Naive thymus-derived CD8-positive, alpha-beta T cell (primary cell): ENCODE measurements at regions not wholly inside any gene's neighbourhood (a gene's known extent, or its start where the extent isn't known, plus 50 kb on each side); places are given as distances from the start of the nearest gene placed in this dataset.

Experiments used
- ATAC-seq, 2 donors: fragments of 150-1000 bp; cut with Tn5 transposase in 1 of 2; sonication (Bioruptor Pico), chemical (Tn5 transposase) in 1 of 2; 1 replicate in 1 of 2; 2 replicates in 1 of 2; pipeline ENCODE4 v1.10.0; 2021; ENCODE audit warnings: mild to moderate bottlenecking in 2 of 2, moderate library complexity in 2 of 2
- POLR2A ChIA-PET: fragments of 350-600 bp; sonication (Branson Sonifier 250); formaldehyde crosslinking; loops from one replicate; lab custom pipeline; 2021; ENCODE audit warnings: antibody characterized with exemption; lab: Charles Lee
- DNase-seq, 10 donors: peaks; one replicate each; pipeline versions ENCODE4 v3.0.0 to v3.0.0-alpha.2; 2020 to 2022
- H3K27ac Mint-ChIP-seq, 10 donors: one replicate each; pipeline ENCODE4 v1.8.0; 2020 to 2022; ENCODE audit warnings: mild to moderate bottlenecking in 10 of 10, mixed read lengths in 10 of 10, moderate library complexity in 4 of 10, inconsistent platforms in 1 of 10
- H3K27me3 Mint-ChIP-seq, 5 donors: one replicate each; pipeline ENCODE4 v1.8.0; 2021 to 2022; ENCODE audit warnings: mixed read lengths in 5 of 5
- H3K36me3 Mint-ChIP-seq, 3 donors: one replicate each; pipeline ENCODE4 v1.8.0; 2020 to 2022; ENCODE audit warnings: mixed read lengths in 3 of 3, mild to moderate bottlenecking in 2 of 3, inconsistent platforms in 1 of 3
- H3K4me1 Mint-ChIP-seq, 4 donors: one replicate each; pipeline ENCODE4 v1.8.0; 2021 to 2022; ENCODE audit warnings: mixed read lengths in 4 of 4
- H3K4me3 Mint-ChIP-seq, 10 donors: one replicate each; pipeline ENCODE4 v1.8.0; 2020 to 2022; ENCODE audit warnings: mild to moderate bottlenecking in 10 of 10, mixed read lengths in 10 of 10, moderate library complexity in 6 of 10, inconsistent platforms in 1 of 10
- H3K9me3 Mint-ChIP-seq, 9 donors: one replicate each; pipeline ENCODE4 v1.8.0; 2020 to 2022; ENCODE audit warnings: mixed read lengths in 9 of 9, mild to moderate bottlenecking in 3 of 9, inconsistent platforms in 1 of 9, moderate library complexity in 1 of 9

- H3K4me3 Mint-ChIP-seq = no peak overlapping the region
- POLR2A ChIA-PET = no interaction called here
- H3K4me1 Mint-ChIP-seq = peaks cover 24 to 65% (median 39%) of the 10 kb centered on the region in 4 donors
- ATAC-seq = no peak
- DNase-seq = no peak
- H3K27me3 Mint-ChIP-seq = no peaks in the 10 kb centered on the region
- H3K9me3 Mint-ChIP-seq = peaks cover 0 to 11% (median 0%) of the 10 kb centered on the region in 9 donors
- peaks cover 16 to 27% (median 24%) of the 10 kb centered on the region in 3 donors for H3K36me3 Mint-ChIP-seq
- peak overlapping the region in 1 of 10 donors; percentile 3 for H3K27ac Mint-ChIP-seq
Observed at GRCh38 chr6:144599615-144600014, 314.5 kb downstream of the UTRN start.

GRCh38 chr6:144601221-144601620 is 316.1 kb downstream of the UTRN start:
- peaks cover 0 to 11% (median 0%) of the 10 kb centered on the region in 9 donors for H3K9me3 Mint-ChIP-seq
- POLR2A ChIA-PET = no interaction called here
- ATAC-seq (no peak), DNase-seq (no peak)
- H3K36me3 Mint-ChIP-seq = peaks cover 19 to 28% (median 24%) of the 10 kb centered on the region in 3 donors
- peak overlapping the region in 4 of 10 donors; percentile 3 to 12 (median 6) for H3K4me3 Mint-ChIP-seq
- H3K27ac Mint-ChIP-seq = peak overlapping the region in 2 of 10 donors; percentile 5 to 8
- peaks cover 20 to 62% (median 36%) of the 10 kb centered on the region in 4 donors for H3K4me1 Mint-ChIP-seq
- no peaks in the 10 kb centered on the region for H3K27me3 Mint-ChIP-seq

DNA sequence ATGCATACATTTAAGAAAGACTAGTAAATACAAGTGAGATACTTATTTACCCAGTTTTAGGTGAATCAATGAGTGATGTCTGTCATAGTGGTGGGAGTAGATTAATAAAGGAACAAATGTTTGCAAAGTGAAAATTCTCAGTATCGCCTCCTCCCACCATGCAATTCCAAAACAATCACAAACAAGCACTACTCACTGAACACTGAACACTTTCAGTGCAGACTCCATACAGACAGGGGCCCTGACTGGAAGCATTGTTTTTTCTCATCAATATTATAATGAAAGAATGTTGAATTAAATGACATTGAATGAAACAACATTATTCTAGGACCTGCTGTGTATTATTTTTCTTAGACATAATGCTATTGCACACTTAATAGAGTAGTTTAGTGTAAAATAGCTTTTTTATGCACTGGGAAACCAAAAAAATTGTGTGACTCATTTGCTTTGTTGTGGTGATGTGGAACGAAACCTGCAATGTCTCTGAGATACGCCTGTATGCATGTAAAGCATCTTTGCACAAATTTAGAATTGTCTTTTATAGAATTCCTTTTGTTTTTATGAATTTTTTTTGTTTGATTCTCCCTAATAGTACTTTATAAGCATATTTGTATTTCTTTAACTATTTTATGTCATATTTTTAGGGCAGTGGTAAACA is 317.5 kb downstream of the UTRN start:
- H3K4me1 Mint-ChIP-seq = peaks cover 23 to 71% (median 46%) of the 10 kb centered on the region in 4 donors
- H3K4me3 Mint-ChIP-seq = peak overlapping the region in 5 of 10 donors; percentile 20 to 47 (median 24)
- H3K9me3 Mint-ChIP-seq = peaks cover 0 to 11% (median 0%) of the 10 kb centered on the region in 9 donors
- no peak overlapping the region for H3K27ac Mint-ChIP-seq
- no peaks in the 10 kb centered on the region for H3K27me3 Mint-ChIP-seq
- peak; percentile 65 to 66 for ATAC-seq
- POLR2A ChIA-PET = no interaction called here
- DNase-seq = peak in 3 of 10 donors; percentile 6 to 39 (median 15)
- peaks cover 24 to 35% (median 25%) of the 10 kb centered on the region in 3 donors for H3K36me3 Mint-ChIP-seq

DNA sequence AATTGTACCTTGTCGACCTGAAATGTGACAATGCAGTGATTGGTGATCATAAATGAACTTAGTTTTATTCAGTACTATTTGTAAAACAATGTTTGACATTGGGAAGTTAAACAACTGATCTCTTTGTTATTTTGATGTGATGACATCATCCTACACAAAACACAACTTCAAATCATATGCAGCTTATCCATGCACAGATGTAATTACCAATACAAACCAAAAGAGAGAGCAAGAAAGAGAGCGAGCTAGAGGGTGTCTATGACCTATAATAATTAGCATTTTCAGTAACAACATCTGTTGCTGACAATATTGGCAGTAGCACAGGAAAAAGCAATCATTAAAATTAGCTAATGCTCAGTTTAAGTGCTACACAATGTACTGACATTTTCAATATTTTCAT is 320.9 kb downstream of the UTRN start:
- no peak for DNase-seq
- Mint-ChIP-seq H3K27ac (no peak overlapping the region), H3K36me3 (peaks cover 7 to 29% (median 20%) of the 10 kb centered on the region in 3 donors), H3K4me3 (no peak overlapping the region), H3K27me3 (no peaks in the 10 kb centered on the region), H3K9me3 (peaks cover 0 to 4% (median 0%) of the 10 kb centered on the region in 9 donors), H3K4me1 (peaks cover 26 to 74% (median 53%) of the 10 kb centered on the region in 4 donors)
- ATAC-seq = no peak
- POLR2A ChIA-PET = no interaction called here

DNA sequence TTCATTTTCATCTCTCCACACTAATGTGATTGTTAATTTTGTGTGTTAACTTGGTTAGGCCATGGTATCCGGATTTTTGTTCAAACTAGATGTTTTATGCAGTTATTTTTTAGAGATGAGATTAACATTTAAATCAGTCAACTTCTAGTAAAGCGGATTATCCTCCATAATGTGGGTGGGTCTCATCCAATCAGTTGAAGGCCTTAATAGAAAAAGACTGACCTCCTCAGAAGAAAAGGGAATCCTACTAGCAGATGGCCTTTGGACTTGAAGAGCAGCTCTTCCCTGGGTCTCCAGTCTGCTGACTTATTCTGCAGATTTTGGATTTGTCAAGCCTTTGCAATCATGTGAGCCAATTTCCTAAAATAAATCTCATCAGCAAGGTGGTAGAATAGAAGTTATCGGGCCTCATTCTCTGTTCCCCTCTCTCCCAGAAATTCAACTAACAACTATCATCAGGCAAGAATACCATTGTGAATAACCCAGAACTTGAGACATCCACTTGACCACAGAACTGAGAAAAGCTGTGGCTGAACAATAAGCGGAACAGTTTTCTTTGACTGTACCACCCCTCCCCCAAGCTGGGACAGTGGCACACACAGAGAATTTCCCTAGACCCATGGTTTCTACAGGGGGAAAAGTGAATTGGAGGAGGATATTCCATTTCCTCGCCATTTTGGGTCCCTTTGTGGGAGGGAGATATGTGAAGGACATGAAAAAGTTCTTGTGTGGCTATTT is 323.0 kb downstream of the UTRN start:
- peak overlapping the region in 5 of 10 donors; percentile 0 to 40 (median 28) for H3K4me3 Mint-ChIP-seq
- peaks cover 16 to 53% (median 39%) of the 10 kb centered on the region in 4 donors for H3K4me1 Mint-ChIP-seq
- DNase-seq (no peak), ATAC-seq (no peak)
- H3K27ac Mint-ChIP-seq = peak overlapping the region in 1 of 10 donors; percentile 42
- peaks cover 0 to 4% (median 0%) of the 10 kb centered on the region in 9 donors for H3K9me3 Mint-ChIP-seq
- H3K36me3 Mint-ChIP-seq = peaks cover 0 to 23% (median 17%) of the 10 kb centered on the region in 3 donors
- H3K27me3 Mint-ChIP-seq = no peaks in the 10 kb centered on the region
- POLR2A ChIA-PET = no interaction called here

DNA sequence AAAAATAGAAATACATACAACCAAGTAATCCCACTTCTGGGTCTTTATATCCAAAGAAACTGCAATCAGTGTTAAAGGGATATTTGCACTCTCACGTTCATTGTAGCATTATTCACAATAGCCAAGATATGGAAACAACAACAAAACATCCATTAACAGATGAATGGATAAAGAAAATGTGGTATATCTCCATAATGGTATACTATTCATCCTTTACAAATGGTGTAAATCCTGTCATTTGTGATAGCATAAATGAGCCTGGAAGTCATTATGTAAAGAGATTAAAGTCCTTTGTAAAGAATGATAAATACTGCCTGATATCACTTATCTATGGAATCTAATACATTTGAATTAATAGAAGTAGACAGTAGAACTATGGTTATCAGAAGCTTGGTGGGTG is 327.7 kb downstream of the UTRN start:
- no peak for DNase-seq
- Mint-ChIP-seq H3K9me3 (peaks cover 0 to 4% (median 0%) of the 10 kb centered on the region in 9 donors), H3K4me3 (no peak overlapping the region), H3K27ac (peak overlapping the region in 1 of 10 donors; percentile 20), H3K36me3 (peaks cover 0 to 14% (median 10%) of the 10 kb centered on the region in 3 donors), H3K4me1 (peaks cover 13 to 32% (median 32%) of the 10 kb centered on the region in 4 donors), H3K27me3 (no peaks in the 10 kb centered on the region)
- ATAC-seq = no peak
- POLR2A ChIA-PET = no interaction called here

GRCh38 chr6:144613859-144614258 is 328.7 kb downstream of the UTRN start:
- ATAC-seq = no peak
- no peak for DNase-seq
- Mint-ChIP-seq H3K4me1 (peaks cover 9 to 22% (median 21%) of the 10 kb centered on the region in 4 donors), H3K4me3 (no peak overlapping the region), H3K27ac (no peak overlapping the region), H3K9me3 (peaks cover 0 to under 1% (median 0%) of the 10 kb centered on the region in 9 donors), H3K27me3 (no peaks in the 10 kb centered on the region), H3K36me3 (peaks cover 0 to 9% (median 4%) of the 10 kb centered on the region in 3 donors)
- POLR2A ChIA-PET = no interaction called here

GRCh38 chr6:144615870-144616269 is 330.7 kb downstream of the UTRN start:
- Mint-ChIP-seq H3K27ac (peak overlapping the region in 4 of 10 donors; percentile 17 to 66 (median 36)), H3K9me3 (no peaks in the 10 kb centered on the region), H3K36me3 (peaks cover 0 to 4% (median 4%) of the 10 kb centered on the region in 3 donors), H3K4me3 (no peak overlapping the region), H3K4me1 (peaks cover 9 to 30% (median 22%) of the 10 kb centered on the region in 4 donors), H3K27me3 (no peaks in the 10 kb centered on the region)
- POLR2A ChIA-PET = no interaction called here
- ATAC-seq = no peak
- no peak for DNase-seq

- no peak overlapping the region for H3K4me3 Mint-ChIP-seq
- no peaks in the 10 kb centered on the region for H3K9me3 Mint-ChIP-seq
- POLR2A ChIA-PET = no interaction called here
- peaks cover 0 to 4% (median 4%) of the 10 kb centered on the region in 3 donors for H3K36me3 Mint-ChIP-seq
- DNase-seq (no peak), ATAC-seq (no peak)
- H3K4me1 Mint-ChIP-seq = peaks cover 9 to 30% (median 27%) of the 10 kb centered on the region in 4 donors
- H3K27me3 Mint-ChIP-seq = no peaks in the 10 kb centered on the region
- H3K27ac Mint-ChIP-seq = peak overlapping the region in 2 of 10 donors; percentile 12 to 36
Observed at GRCh38 chr6:144617191-144617590, 332.1 kb downstream of the UTRN start.

GRCh38 chr6:144617708-144618107 is 332.6 kb downstream of the UTRN start:
- Mint-ChIP-seq H3K9me3 (no peaks in the 10 kb centered on the region), H3K4me3 (no peak overlapping the region), H3K27me3 (no peaks in the 10 kb centered on the region), H3K36me3 (peaks cover 0 to 4% (median 2%) of the 10 kb centered on the region in 3 donors), H3K27ac (no peak overlapping the region), H3K4me1 (peaks cover 9 to 30% (median 27%) of the 10 kb centered on the region in 4 donors)
- DNase-seq (no peak), ATAC-seq (no peak)
- POLR2A ChIA-PET = no interaction called here

DNA sequence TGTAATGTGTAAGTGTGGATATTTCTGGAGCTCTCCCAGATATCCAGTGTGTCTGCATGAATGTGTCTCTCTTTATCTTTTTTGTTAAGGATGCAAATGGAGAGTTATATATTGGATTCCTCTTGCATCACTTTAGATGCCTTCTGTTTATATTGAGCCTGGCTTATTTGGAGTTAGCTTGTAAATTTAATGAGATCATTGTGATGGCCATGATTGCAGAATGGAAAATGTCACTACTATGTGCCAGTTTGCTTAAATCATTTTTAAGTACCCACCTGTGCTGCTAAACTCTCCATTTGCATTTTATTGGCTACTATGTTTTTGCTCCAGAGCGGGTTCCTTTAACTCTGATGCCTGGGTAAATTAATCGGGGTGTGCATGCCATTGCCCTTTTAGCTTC is 334.8 kb downstream of the UTRN start:
- Mint-ChIP-seq H3K36me3 (peaks cover 0 to 4% (median 0%) of the 10 kb centered on the region in 3 donors), H3K27ac (peak overlapping the region in 1 of 10 donors; percentile 1), H3K4me3 (no peak overlapping the region), H3K9me3 (no peaks in the 10 kb centered on the region), H3K4me1 (peaks cover 15 to 42% (median 34%) of the 10 kb centered on the region in 4 donors), H3K27me3 (no peaks in the 10 kb centered on the region)
- DNase-seq (no peak), ATAC-seq (no peak)
- POLR2A ChIA-PET = no interaction called here

DNA sequence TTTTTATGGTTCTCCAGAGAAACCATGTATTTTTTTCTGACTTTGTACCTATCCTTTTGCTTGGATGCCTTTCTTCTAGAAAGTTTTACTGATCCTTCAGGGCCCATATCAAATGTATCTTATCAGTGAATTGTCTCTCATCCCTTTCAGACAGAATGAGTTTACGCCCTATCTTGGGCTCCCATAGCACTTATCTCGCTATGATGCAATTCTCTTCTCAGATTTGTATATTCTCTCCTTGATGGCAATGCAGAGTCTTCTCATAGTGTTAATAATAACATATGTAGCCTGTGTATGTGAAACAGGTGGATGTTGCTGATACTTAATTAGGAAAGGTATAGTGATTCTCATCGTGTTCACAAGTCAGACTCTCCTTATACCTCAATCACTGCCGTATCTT is 336.2 kb downstream of the UTRN start:
- no peak for ATAC-seq
- H3K27me3 Mint-ChIP-seq = no peaks in the 10 kb centered on the region
- POLR2A ChIA-PET = no interaction called here
- no peaks in the 10 kb centered on the region for H3K9me3 Mint-ChIP-seq
- H3K4me3 Mint-ChIP-seq = no peak overlapping the region
- peaks cover 0 to 6% (median 0%) of the 10 kb centered on the region in 3 donors for H3K36me3 Mint-ChIP-seq
- H3K4me1 Mint-ChIP-seq = peaks cover 8 to 42% (median 31%) of the 10 kb centered on the region in 4 donors
- no peak for DNase-seq
- H3K27ac Mint-ChIP-seq = no peak overlapping the region

GRCh38 chr6:144624246-144624645 is 339.1 kb downstream of the UTRN start:
- DNase-seq (no peak), ATAC-seq (no peak)
- no peak overlapping the region for H3K4me3 Mint-ChIP-seq
- H3K36me3 Mint-ChIP-seq = peaks cover 0 to 4% (median 0%) of the 10 kb centered on the region in 3 donors
- H3K9me3 Mint-ChIP-seq = no peaks in the 10 kb centered on the region
- POLR2A ChIA-PET = no interaction called here
- peaks cover 9 to 43% (median 33%) of the 10 kb centered on the region in 4 donors for H3K4me1 Mint-ChIP-seq
- no peaks in the 10 kb centered on the region for H3K27me3 Mint-ChIP-seq
- H3K27ac Mint-ChIP-seq = peak overlapping the region in 2 of 10 donors; percentile 40 to 44
